SK-MEL-5 (cell line): ENCODE measurements at regions not wholly inside any gene's neighbourhood (a gene's known extent, or its start where the extent isn't known, plus 50 kb on each side); places are given as distances from the start of the nearest gene placed in this dataset.
"Not testable (repeated sequence)": the region's sequence is repeated elsewhere in the genome, so short reads cannot be mapped to it uniquely, and the experiment has no call there.

ENCODE experiments used
- DNase-seq: peaks from one replicate; pipeline ENCODE4 v3.0.0-alpha.2; 2016; ENCODE audit warnings: low read depth, low spot score
- in situ Hi-C: cut with HindIII; loops from 2 replicates; pipeline ENCODE4 v1.10.0; 2016; ENCODE audit warnings: low sequenced_read_pairs, high pct_unique_total_duplicates, low pct_unique_long_range_greater_than_20kb

DNA sequence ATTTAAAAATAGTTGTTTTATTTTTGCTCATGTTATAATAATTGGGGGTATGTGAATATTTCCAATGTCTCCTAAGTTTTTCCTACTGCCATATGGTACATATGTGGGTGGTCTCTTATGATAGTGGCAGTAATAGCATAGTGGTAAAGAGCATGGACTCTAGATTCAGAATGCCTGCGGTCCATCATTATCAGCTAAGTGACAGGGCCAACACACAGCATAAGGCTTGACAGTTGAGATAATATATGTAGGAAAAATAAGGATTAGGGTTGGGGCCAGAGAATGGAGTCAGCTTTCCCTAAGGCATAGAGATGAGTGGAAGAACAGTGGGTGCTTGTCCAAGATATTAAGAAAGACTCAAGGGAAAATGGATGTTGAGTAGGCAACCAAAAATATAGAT, 2707.5 kb downstream of the PCDH7 start:
- in situ Hi-C loops: no loop called here
- no peak for DNase-seq

GRCh38 chr4:33429971-33430370, 2709.8 kb downstream of the PCDH7 start:
- in situ Hi-C loops: no loop called here

DNA sequence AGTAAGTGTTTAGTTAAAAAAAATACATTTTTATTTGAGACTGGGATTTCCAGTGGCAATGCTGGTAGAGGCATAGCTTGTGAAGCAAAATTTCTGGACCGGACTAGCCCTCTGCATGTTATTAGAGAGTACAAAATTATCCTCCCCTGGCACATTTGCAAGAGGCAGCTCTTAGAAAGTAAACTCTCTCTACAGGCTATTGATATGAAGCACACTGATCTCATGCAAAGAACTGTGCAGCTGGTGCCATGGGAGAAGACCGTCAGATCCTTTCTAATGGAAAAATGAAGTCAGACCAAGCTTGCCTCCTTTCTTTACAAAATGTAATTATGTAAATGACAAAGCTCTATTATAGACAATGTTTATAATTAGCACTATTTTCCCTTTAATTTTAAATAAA, 2717.2 kb downstream of the PCDH7 start:
- in situ Hi-C loops: no loop called here
- DNase-seq: no peak

More at GRCh38 chr4:33429971-33430370, 2709.8 kb downstream of the PCDH7 start:
- DNase-seq: no peak

DNA sequence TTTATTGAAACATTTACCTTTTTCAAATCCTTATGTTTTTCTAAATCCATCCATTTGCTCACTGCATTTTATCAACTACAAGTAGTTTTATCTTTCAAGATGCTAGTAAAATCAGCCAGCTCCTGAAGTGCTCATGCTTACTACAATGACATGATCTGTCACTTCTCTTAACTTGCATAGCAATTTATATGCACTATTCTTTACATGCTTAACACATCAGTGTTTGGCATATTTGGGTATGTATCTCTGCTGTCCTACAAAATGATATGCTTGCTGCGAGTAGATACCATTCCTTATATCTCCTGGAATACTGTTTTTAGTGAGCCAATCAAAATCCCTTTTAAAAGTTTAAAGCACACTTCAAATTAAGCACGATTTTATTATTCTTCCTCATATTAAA, 2726.8 kb downstream of the PCDH7 start:
- DNase-seq: no peak

GRCh38 chr4:33448948-33449347, 2728.8 kb downstream of the PCDH7 start:
- in situ Hi-C loops: no loop called here
- DNase-seq: no peak

More for the DNA sequence above, 2726.8 kb downstream of the PCDH7 start:
- in situ Hi-C loops: no loop called here

GRCh38 chr4:33453436-33453835, 2733.3 kb downstream of the PCDH7 start:
- no peak for DNase-seq
- in situ Hi-C loops: no loop called here

- in situ Hi-C loops: no loop called here
- DNase-seq: no peak
Observed at GRCh38 chr4:33453916-33454315, 2733.7 kb downstream of the PCDH7 start.

- in situ Hi-C loops: no loop called here
Observed at GRCh38 chr4:33465565-33465964, 2745.4 kb downstream of the PCDH7 start.

GRCh38 chr4:33467291-33467690, 2747.1 kb downstream of the PCDH7 start:
- in situ Hi-C loops: no loop called here
- DNase-seq: peak; percentile 8

More at GRCh38 chr4:33465565-33465964, 2745.4 kb downstream of the PCDH7 start:
- no peak for DNase-seq

DNA sequence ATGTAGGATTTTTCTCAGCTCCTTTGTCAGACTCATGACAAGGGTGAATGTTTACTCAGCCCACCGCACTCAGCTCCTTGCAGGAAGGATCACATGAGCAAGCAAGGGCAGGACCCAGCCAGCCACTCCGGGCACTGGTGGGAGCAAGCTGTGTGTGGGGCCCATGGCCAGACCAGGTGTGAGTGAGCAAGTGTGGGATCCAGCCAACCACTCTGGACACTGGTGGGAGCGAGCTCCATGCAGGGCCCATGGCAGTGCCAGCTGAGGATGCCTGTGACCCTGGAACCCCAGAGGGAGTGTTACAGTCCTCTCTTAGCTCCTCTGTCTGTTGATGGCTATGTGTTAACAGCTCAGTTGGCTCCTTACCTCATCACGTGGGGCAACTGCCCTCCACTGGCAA, 2750.6 kb downstream of the PCDH7 start:
- DNase-seq: no peak
- in situ Hi-C loops: no loop called here

DNA sequence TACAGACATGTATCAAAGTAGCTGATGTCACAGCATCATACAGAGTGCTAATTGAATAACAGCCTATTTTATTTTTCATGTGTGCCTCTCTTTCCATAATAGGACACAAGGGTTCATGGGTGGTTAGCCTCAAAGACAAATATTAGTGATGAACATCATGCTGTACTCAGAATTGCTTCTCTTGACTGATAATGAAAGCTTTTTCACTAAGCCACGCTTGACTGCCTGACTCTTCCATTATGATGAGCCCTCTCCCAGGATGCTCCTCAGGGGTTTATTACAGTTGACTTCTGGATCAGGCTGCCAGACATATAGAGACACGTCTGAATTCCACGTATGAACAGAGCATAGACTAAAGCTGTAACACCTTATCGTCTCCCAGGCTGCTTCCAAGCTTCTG, 2757.5 kb downstream of the PCDH7 start:
- no peak for DNase-seq
- in situ Hi-C loops: no loop called here

DNA sequence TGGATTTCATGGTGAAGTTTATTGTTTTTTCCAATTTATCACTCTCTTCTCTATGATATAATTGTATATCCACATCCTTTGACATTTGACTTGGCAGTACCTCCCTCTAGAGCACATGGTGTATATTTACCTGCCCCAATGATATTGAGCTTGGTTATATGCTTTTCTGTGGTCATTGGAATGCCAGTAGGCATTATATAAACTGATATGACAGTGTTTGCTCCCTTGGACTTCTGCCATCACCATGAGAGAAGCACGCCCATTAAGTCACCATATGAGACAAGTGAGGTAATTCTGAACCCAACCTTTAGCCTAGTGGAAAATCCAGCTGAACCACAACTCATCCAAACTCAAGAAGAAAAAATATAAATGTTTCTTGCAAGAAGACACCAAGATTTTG, 2761.5 kb downstream of the ARAP2 start:
- no peak for DNase-seq
- in situ Hi-C loops: no loop called here

GRCh38 chr4:33485111-33485510, 2759.2 kb downstream of the ARAP2 start:
- no peak for DNase-seq
- in situ Hi-C loops: no loop called here

GRCh38 chr4:33493231-33493630, 2751.1 kb downstream of the ARAP2 start:
- in situ Hi-C loops: no loop called here
- no peak for DNase-seq

GRCh38 chr4:33494150-33494549, 2750.2 kb downstream of the ARAP2 start:
- in situ Hi-C loops: no loop called here
- DNase-seq: no peak

DNA sequence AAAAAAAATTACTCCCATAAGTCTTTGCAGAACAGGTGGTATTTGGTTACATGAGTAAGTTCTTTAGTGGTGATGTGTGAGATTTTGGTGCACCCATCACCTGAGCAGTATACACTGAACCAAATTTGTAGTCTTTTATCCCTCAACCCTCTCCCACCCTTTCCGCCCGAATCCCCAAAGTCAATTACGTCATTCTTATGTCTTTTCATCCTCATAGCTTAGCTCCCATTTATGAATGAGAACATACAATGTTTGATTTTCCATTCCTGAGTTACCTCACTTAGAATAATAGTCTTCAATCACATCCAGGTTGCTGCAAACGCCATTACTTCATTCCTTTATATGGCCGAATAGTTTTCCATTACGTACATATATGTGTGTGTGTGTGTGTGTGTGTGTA, 2742.7 kb downstream of the ARAP2 start:
- in situ Hi-C loops, DNase-seq: not testable (repeated sequence)

DNA sequence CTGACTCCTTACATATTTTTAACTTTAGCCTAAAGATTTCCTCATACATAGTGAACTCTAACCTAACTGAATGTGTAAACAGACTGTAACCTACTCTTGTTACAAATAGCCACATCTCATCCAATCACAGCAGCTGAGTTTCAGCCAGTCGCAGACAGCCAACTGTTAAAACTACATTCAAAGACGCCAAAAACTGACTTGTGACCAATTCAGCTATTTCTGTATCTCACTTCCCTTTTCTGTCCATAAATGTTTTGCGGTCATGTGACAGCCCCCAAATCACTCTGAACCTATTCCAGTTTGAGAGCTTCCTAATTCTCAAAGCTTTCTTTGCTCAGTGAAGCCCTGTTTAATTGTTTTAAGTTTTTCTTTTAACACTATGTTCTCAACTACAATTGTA, 2731.9 kb downstream of the ARAP2 start:
- in situ Hi-C loops: no loop called here
- DNase-seq: no peak

GRCh38 chr4:33518856-33519255, 2725.5 kb downstream of the ARAP2 start:
- in situ Hi-C loops: no loop called here
- DNase-seq: no peak

DNA sequence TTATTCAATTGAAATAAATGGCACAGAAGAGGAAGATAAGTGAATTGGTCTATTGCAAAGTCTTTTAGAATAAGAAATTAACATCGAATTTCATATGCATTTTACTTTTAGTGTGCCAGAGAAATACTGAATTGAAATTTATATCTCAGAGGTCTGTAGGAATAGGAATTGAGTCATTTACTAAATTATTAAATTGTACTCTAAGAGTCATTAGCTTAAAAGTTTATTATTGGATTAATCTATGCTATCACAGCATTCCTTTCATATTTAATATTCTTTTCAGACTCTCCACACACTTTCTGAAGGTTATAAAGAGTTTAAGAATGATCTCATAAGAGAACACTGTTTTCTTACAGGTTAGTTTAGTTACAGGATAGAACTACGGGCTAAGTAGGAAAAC, 2711.5 kb downstream of the ARAP2 start:
- in situ Hi-C loops: no loop called here
- DNase-seq: no peak

DNA sequence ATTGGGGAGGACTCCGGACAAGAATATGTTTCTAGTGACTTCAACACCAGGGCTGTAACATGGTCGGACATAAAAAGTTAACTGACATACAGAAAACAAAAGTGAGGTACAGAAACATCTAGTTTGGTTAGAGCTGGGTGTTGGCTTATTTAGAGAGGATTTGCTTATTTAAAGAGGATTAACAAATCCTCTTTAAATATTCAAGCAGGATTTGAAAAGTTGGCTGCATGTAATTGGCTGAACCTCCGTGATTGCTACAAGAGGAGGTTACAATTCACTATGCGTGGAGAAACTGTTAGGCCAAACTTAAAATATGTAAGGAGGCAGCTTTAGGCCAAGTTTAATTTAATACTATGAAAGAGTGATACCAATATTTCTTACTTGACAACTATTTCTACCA, 2707.4 kb downstream of the ARAP2 start:
- in situ Hi-C loops: no loop called here
- no peak for DNase-seq
